DND-41 (cell line): ENCODE measurements at regions not wholly inside any gene's neighbourhood (a gene's known extent, or its start where the extent isn't known, plus 50 kb on each side); places are given as distances from the start of the nearest gene placed in this dataset.

ENCODE experiments used
- ATAC-seq: fragments of 200-7000 bp; cut with Tn5 transposase; 3 replicates; pipeline ENCODE4 v1.9.1; 2021; ENCODE audit warnings: low read depth; ENCODE audit not compliant: insufficient read depth
- DNase-seq: peaks from one replicate; pipeline ENCODE4 v3.0.0-alpha.2; 2020
- H2AFZ ChIP-seq: 2 replicates; pipeline ENCODE4 v1.6.0; 2012; ENCODE audit warnings: low read depth, low read length
- H3K27ac ChIP-seq: 2 replicates; pipeline ENCODE4 v1.5.1; 2012; ENCODE audit warnings: low read length, inconsistent platforms
- H3K27me3 ChIP-seq: fragments of 200-600 bp; sonication (generic); 2 replicates; pipeline ENCODE4 v1.6.0; 2012; ENCODE audit warnings: low read length, mild to moderate bottlenecking, inconsistent platforms; ENCODE audit not compliant: insufficient read depth, poor library complexity
- H3K36me3 ChIP-seq: 2 replicates; pipeline ENCODE4 v1.5.1; 2012; ENCODE audit warnings: low read length, inconsistent platforms; ENCODE audit not compliant: insufficient read depth
- H3K4me1 ChIP-seq: 2 replicates; pipeline ENCODE4 v1.5.1; 2012; ENCODE audit warnings: mild to moderate bottlenecking, low read length; ENCODE audit not compliant: insufficient read depth
- H3K4me2 ChIP-seq: 2 replicates; pipeline ENCODE4 v1.6.0; 2012; ENCODE audit warnings: mild to moderate bottlenecking, moderate library complexity, low read length, inconsistent platforms; ENCODE audit not compliant: insufficient read depth
- H3K4me3 ChIP-seq, 2 experiments: fragments of 200-600 bp in 1 of 2; shearing (Covaris generic) in 1 of 2; 2 replicates each; pipeline ENCODE4 v1.5.1; 2012 to 2016; ENCODE audit warnings: inconsistent platforms in 2 of 2, low read length in 2 of 2, mild to moderate bottlenecking in 2 of 2, low read depth in 1 of 2, moderate library complexity in 1 of 2
- H3K79me2 ChIP-seq: 2 replicates; pipeline ENCODE4 v1.6.0; 2012; ENCODE audit warnings: low read length, inconsistent platforms; ENCODE audit not compliant: insufficient read depth
- H3K9ac ChIP-seq: 2 replicates; pipeline ENCODE4 v1.6.0; 2012; ENCODE audit warnings: low read depth, mild to moderate bottlenecking, inconsistent platforms, low read length, moderate library complexity
- H3K9me3 ChIP-seq: 2 replicates; pipeline ENCODE4 v1.5.1; 2012; ENCODE audit warnings: low read length, moderate library complexity, mild to moderate bottlenecking, inconsistent platforms; ENCODE audit not compliant: insufficient read depth, severe bottlenecking
- H4K20me1 ChIP-seq: 2 replicates; pipeline ENCODE4 v1.6.0; 2012; ENCODE audit warnings: low read length; ENCODE audit not compliant: insufficient read depth
- EZH2 ChIP-seq: IDR thresholded peaks from 3 replicates; pipeline ENCODE4 v1.6.1; 2012; ENCODE audit warnings: borderline replicate concordance, low read depth, mild to moderate bottlenecking, moderate library complexity, low read length, inconsistent platforms; ENCODE audit not compliant: severe bottlenecking
- TF ChIP-seq, protein P1 (sequence below): IDR thresholded peaks from 2 replicates; pipeline ENCODE4 v1.5.1; 2012; ENCODE audit warnings: borderline replicate concordance, low read length, moderate library complexity, mild to moderate bottlenecking; ENCODE audit not compliant: poor library complexity, severe bottlenecking; ENCODE audit errors: extremely low read depth

DNA sequence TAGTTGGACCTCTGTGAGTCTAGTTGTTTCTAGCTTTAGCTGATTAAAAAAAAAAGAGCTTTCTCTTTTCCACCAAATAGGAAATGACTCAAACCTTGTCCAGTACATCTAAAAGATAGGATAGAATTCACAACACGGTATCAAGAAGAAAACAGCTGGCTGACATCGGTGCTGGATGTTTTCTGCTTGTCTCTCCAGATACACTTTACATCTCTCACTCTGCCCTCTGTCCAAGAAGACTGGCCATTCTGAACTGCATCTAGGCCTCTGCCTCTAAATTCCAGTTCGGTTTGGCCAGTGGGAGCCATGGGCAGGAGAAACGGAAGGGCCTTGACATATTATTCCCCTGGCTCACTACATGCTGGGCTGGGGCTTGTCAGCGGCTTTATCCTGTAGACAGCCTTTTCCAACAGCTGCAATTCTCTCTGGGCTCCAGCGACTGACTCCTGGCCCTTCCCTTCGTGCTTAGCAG lies 57.3 kb upstream of the SHISA3 start:
- DNase-seq (no peak), ATAC-seq (no peak)
- H3K4me1 ChIP-seq: no peaks in the 10 kb centered on the region
- no peak overlapping the region for H3K27ac ChIP-seq
- no peaks in the 10 kb centered on the region for H3K27me3 ChIP-seq
- TF ChIP-seq, protein P1, sequence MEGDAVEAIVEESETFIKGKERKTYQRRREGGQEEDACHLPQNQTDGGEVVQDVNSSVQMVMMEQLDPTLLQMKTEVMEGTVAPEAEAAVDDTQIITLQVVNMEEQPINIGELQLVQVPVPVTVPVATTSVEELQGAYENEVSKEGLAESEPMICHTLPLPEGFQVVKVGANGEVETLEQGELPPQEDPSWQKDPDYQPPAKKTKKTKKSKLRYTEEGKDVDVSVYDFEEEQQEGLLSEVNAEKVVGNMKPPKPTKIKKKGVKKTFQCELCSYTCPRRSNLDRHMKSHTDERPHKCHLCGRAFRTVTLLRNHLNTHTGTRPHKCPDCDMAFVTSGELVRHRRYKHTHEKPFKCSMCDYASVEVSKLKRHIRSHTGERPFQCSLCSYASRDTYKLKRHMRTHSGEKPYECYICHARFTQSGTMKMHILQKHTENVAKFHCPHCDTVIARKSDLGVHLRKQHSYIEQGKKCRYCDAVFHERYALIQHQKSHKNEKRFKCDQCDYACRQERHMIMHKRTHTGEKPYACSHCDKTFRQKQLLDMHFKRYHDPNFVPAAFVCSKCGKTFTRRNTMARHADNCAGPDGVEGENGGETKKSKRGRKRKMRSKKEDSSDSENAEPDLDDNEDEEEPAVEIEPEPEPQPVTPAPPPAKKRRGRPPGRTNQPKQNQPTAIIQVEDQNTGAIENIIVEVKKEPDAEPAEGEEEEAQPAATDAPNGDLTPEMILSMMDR: no peak
- no peak for TF ChIP-seq EZH2
- no peak overlapping the region for H3K4me2 ChIP-seq
- H3K9me3 ChIP-seq: no peaks in the 10 kb centered on the region
- H3K4me3 ChIP-seq: no peak overlapping the region
- H3K36me3 ChIP-seq: no peaks in the 10 kb centered on the region
- no peaks in the 10 kb centered on the region for H4K20me1 ChIP-seq
- H3K9ac ChIP-seq: no peak overlapping the region
- no peaks in the 10 kb centered on the region for H3K79me2 ChIP-seq
- no peak overlapping the region for H2AFZ ChIP-seq

GRCh38 chr4:42341518-42342026 lies 55.7 kb upstream of the SHISA3 start:
- H3K4me1 ChIP-seq: no peaks in the 10 kb centered on the region
- H3K9me3 ChIP-seq: no peaks in the 10 kb centered on the region
- H3K27me3 ChIP-seq: no peaks in the 10 kb centered on the region
- no peak overlapping the region for H3K4me3 ChIP-seq
- TF ChIP-seq, protein P1: no peak
- no peak for TF ChIP-seq EZH2
- no peaks in the 10 kb centered on the region for H3K79me2 ChIP-seq
- DNase-seq (no peak), ATAC-seq (no peak)
- H2AFZ ChIP-seq: no peak overlapping the region
- H3K36me3 ChIP-seq: no peaks in the 10 kb centered on the region
- H3K4me2 ChIP-seq: no peak overlapping the region
- H3K27ac ChIP-seq: no peak overlapping the region
- H3K9ac ChIP-seq: no peak overlapping the region
- no peaks in the 10 kb centered on the region for H4K20me1 ChIP-seq

DNA sequence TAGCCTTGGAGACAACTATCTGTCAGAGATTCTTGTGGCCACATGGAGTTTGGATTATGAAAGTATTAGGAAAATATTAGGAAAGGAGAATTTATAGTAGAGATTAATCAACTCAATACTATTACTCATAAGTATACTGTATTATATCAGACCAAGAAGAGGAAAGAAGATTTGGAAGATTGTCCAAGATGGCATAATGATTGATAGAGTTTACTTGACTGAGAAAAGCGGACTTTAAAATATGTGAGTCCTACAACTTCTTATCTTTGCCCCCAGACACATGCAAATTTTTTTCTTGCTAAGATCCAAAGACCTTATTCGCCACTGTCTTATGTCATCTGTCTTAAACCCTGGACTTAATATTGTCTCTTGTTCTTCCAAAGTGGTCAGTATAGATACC lies 54.8 kb upstream of the SHISA3 start:
- no peaks in the 10 kb centered on the region for H3K36me3 ChIP-seq
- no peak overlapping the region for H3K9ac ChIP-seq
- TF ChIP-seq, protein P1: no peak
- TF ChIP-seq EZH2: no peak
- no peaks in the 10 kb centered on the region for H4K20me1 ChIP-seq
- H2AFZ ChIP-seq: no peak overlapping the region
- no peaks in the 10 kb centered on the region for H3K4me1 ChIP-seq
- no peaks in the 10 kb centered on the region for H3K79me2 ChIP-seq
- H3K27me3 ChIP-seq: no peaks in the 10 kb centered on the region
- H3K4me2 ChIP-seq: no peak overlapping the region
- DNase-seq (no peak), ATAC-seq (no peak)
- H3K9me3 ChIP-seq: no peaks in the 10 kb centered on the region
- no peak overlapping the region for H3K27ac ChIP-seq
- H3K4me3 ChIP-seq: no peak overlapping the region

DNA sequence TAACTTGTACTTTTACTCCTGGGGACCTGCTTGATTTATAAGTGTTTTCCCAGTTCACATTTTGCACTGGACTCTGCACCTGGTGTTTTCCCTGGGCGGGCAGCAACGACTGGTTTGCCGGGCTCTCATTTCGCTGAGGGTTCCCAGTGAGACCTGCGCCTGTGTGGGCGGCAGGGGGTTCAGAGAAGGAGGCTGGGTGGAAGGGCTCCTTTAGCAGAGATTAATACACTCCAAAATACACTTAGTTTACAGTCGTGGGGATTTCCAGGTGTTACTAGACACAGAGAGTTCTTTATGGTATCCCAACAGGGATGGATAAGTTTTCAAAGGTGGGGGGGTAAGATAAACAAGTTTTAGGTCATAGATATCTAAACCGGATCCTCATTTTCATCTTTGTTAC lies 53.0 kb upstream of the SHISA3 start:
- H4K20me1 ChIP-seq: no peaks in the 10 kb centered on the region
- H3K4me2 ChIP-seq: no peak overlapping the region
- H3K27me3 ChIP-seq: no peaks in the 10 kb centered on the region
- H2AFZ ChIP-seq: no peak overlapping the region
- no peaks in the 10 kb centered on the region for H3K79me2 ChIP-seq
- H3K9me3 ChIP-seq: no peaks in the 10 kb centered on the region
- ATAC-seq (no peak), DNase-seq (no peak)
- TF ChIP-seq, protein P1: no peak
- TF ChIP-seq EZH2: no peak
- no peaks in the 10 kb centered on the region for H3K4me1 ChIP-seq
- no peak overlapping the region for H3K9ac ChIP-seq
- H3K36me3 ChIP-seq: no peaks in the 10 kb centered on the region
- no peak overlapping the region for H3K27ac ChIP-seq
- no peak overlapping the region for H3K4me3 ChIP-seq
